ENCODE measurements at regions not wholly inside any gene's neighbourhood (a gene's known extent, or its start where the extent isn't known, plus 50 kb on each side); places are given as distances from the start of the nearest gene placed in this dataset.

GRCh38 chr20:24718277-24718676 is 230.8 kb upstream of the CST7 start:
- no peak for TF ChIP-seq ZFX (IDR thresholded peaks at IDR 0.05)
- TF ChIP-seq CTCF (conservative IDR thresholded peaks at IDR 0.05): no peak
- H3K27ac ChIP-seq: no peak overlapping the region

GRCh38 chr20:24718696-24719095 is 230.4 kb upstream of the CST7 start:
- H3K27ac ChIP-seq: no peak overlapping the region
- TF ChIP-seq ZFX (IDR thresholded peaks at IDR 0.05): no peak

GRCh38 chr20:24720957-24721356 is 228.1 kb upstream of the CST7 start:
- no peak overlapping the region for H3K27ac ChIP-seq
- no peak for TF ChIP-seq CTCF (conservative IDR thresholded peaks at IDR 0.05)
- no peak for TF ChIP-seq ZFX (IDR thresholded peaks at IDR 0.05)

- no peak for TF ChIP-seq CTCF (conservative IDR thresholded peaks at IDR 0.05)
- no peak for TF ChIP-seq ZFX (IDR thresholded peaks at IDR 0.05)
- no peak overlapping the region for H3K27ac ChIP-seq
Measured at GRCh38 chr20:24721891-24722568, 227.0 kb upstream of the CST7 start.

GRCh38 chr20:24722586-24722985 is 226.5 kb upstream of the CST7 start:
- TF ChIP-seq ZFX (IDR thresholded peaks at IDR 0.05): no peak
- no peak for TF ChIP-seq CTCF (conservative IDR thresholded peaks at IDR 0.05)

GRCh38 chr20:24723186-24723585 is 225.9 kb upstream of the CST7 start:
- TF ChIP-seq CTCF (conservative IDR thresholded peaks at IDR 0.05): no peak
- TF ChIP-seq ZFX (IDR thresholded peaks at IDR 0.05): no peak
- H3K27ac ChIP-seq: no peak overlapping the region

More at GRCh38 chr20:24722586-24722985, 226.5 kb upstream of the CST7 start:
- H3K27ac ChIP-seq: no peak overlapping the region

GRCh38 chr20:24723647-24724352 is 225.3 kb upstream of the CST7 start:
- no peak overlapping the region for H3K27ac ChIP-seq
- TF ChIP-seq ZFX (IDR thresholded peaks at IDR 0.05) (no peak), CTCF (conservative IDR thresholded peaks at IDR 0.05) (no peak)

Data from C4-2B (cell line).